ENCODE measurements at regions not wholly inside any gene's neighbourhood (a gene's known extent, or its start where the extent isn't known, plus 50 kb on each side); places are given as distances from the start of the nearest gene placed in this dataset.
A peak's percentile ranks its signal among the peaks of the same experiment; 100 is the strongest.
"Not testable (repeated sequence)": the region's sequence is repeated elsewhere in the genome, so short reads cannot be mapped to it uniquely, and the experiment has no call there.

GRCh38 chr12:67716817-67717216, 68.3 kb downstream of the DYRK2 start:
- no peak for DNase-seq
- 80% methylated on average over 1 of the region's 1 CpG for WGBS (ENCODE audit: insufficient coverage, low lambda C conversion rate)
- H3K9me3 ChIP-seq (ENCODE audit: control insufficient read depth, low read depth, low read length) = peaks cover 3% of the 10 kb centered on the region
- H3K27ac ChIP-seq (ENCODE audit: low read length) = no peak overlapping the region
- no peak overlapping the region for H3K4me3 ChIP-seq (ENCODE audit: low read length)
- H3K4me1 ChIP-seq (ENCODE audit: control insufficient read depth, insufficient read depth, low read length) = peaks cover 20% of the 10 kb centered on the region
- H3K36me3 ChIP-seq (ENCODE audit: control insufficient read depth, insufficient read depth, low read length) = no peaks in the 10 kb centered on the region
- no peaks in the 10 kb centered on the region for H3K27me3 ChIP-seq (ENCODE audit: control insufficient read depth, insufficient read depth, low read length)

- peaks cover 24% of the 10 kb centered on the region for H3K4me1 ChIP-seq (ENCODE audit: control insufficient read depth, insufficient read depth, low read length)
- not testable (repeated sequence) for DNase-seq; H3K36me3 ChIP-seq (ENCODE audit: control insufficient read depth, insufficient read depth, low read length); H3K27me3 ChIP-seq (ENCODE audit: control insufficient read depth, insufficient read depth, low read length); H3K27ac ChIP-seq (ENCODE audit: low read length); H3K4me3 ChIP-seq (ENCODE audit: low read length); H3K9me3 ChIP-seq (ENCODE audit: control insufficient read depth, low read depth, low read length)
- WGBS (ENCODE audit: insufficient coverage, low lambda C conversion rate) = no CpG with 5 or more reads among the region's 30 CpGs
These were observed 70.8 kb downstream of the DYRK2 start for GRCh38 chr12:67719303-67719702.

GRCh38 chr12:67720351-67720856, 71.9 kb downstream of the DYRK2 start:
- Histone ChIP-seq H3K36me3 (ENCODE audit: control insufficient read depth, insufficient read depth, low read length) (no peaks in the 10 kb centered on the region), H3K27ac (ENCODE audit: low read length) (peak overlapping the region; percentile 86), H3K4me3 (ENCODE audit: low read length) (no peak overlapping the region), H3K9me3 (ENCODE audit: control insufficient read depth, low read depth, low read length) (peaks cover 3% of the 10 kb centered on the region), H3K4me1 (ENCODE audit: control insufficient read depth, insufficient read depth, low read length) (peaks cover 24% of the 10 kb centered on the region), H3K27me3 (ENCODE audit: control insufficient read depth, insufficient read depth, low read length) (no peaks in the 10 kb centered on the region)
- no CpG with 5 or more reads among the region's 3 CpGs for WGBS (ENCODE audit: insufficient coverage, low lambda C conversion rate)
- DNase-seq = peak; percentile 75 to 85

- Histone ChIP-seq H3K4me1 (ENCODE audit: control insufficient read depth, insufficient read depth, low read length) (peaks cover 24% of the 10 kb centered on the region), H3K36me3 (ENCODE audit: control insufficient read depth, insufficient read depth, low read length) (no peaks in the 10 kb centered on the region), H3K9me3 (ENCODE audit: control insufficient read depth, low read depth, low read length) (peaks cover 3% of the 10 kb centered on the region), H3K4me3 (ENCODE audit: low read length) (no peak overlapping the region), H3K27me3 (ENCODE audit: control insufficient read depth, insufficient read depth, low read length) (no peaks in the 10 kb centered on the region), H3K27ac (ENCODE audit: low read length) (peak overlapping the region; percentile 86)
- peak in 1 of 2 donors; percentile 67 for DNase-seq
- WGBS (ENCODE audit: insufficient coverage, low lambda C conversion rate) = no CpG with 5 or more reads among the region's 4 CpGs
These were observed 72.7 kb downstream of the DYRK2 start for GRCh38 chr12:67721248-67721647.

- H3K4me3 ChIP-seq (ENCODE audit: low read length) = no peak overlapping the region
- DNase-seq = peak; percentile 40 to 67
- no peaks in the 10 kb centered on the region for H3K27me3 ChIP-seq (ENCODE audit: control insufficient read depth, insufficient read depth, low read length)
- H3K9me3 ChIP-seq (ENCODE audit: control insufficient read depth, low read depth, low read length) = peaks cover 3% of the 10 kb centered on the region
- H3K27ac ChIP-seq (ENCODE audit: low read length) = peak overlapping the region; percentile 86
- H3K4me1 ChIP-seq (ENCODE audit: control insufficient read depth, insufficient read depth, low read length) = peaks cover 24% of the 10 kb centered on the region
- no CpG with 5 or more reads among the region's 1 CpG for WGBS (ENCODE audit: insufficient coverage, low lambda C conversion rate)
- H3K36me3 ChIP-seq (ENCODE audit: control insufficient read depth, insufficient read depth, low read length) = no peaks in the 10 kb centered on the region
These were observed 73.8 kb downstream of the DYRK2 start for GRCh38 chr12:67722296-67722695.

GRCh38 chr12:67726868-67727267, 78.3 kb downstream of the DYRK2 start:
- Histone ChIP-seq H3K36me3 (ENCODE audit: control insufficient read depth, insufficient read depth, low read length) (no peaks in the 10 kb centered on the region), H3K27me3 (ENCODE audit: control insufficient read depth, insufficient read depth, low read length) (no peaks in the 10 kb centered on the region), H3K4me3 (ENCODE audit: low read length) (no peak overlapping the region), H3K27ac (ENCODE audit: low read length) (no peak overlapping the region), H3K9me3 (ENCODE audit: control insufficient read depth, low read depth, low read length) (no peaks in the 10 kb centered on the region), H3K4me1 (ENCODE audit: control insufficient read depth, insufficient read depth, low read length) (peaks cover 3% of the 10 kb centered on the region)
- DNase-seq = no peak
- no CpG with 5 or more reads among the region's 3 CpGs for WGBS (ENCODE audit: insufficient coverage, low lambda C conversion rate)

GRCh38 chr12:67727702-67728666, 79.4 kb downstream of the DYRK2 start:
- Histone ChIP-seq H3K4me1 (ENCODE audit: control insufficient read depth, insufficient read depth, low read length) (no peaks in the 10 kb centered on the region), H3K4me3 (ENCODE audit: low read length) (no peak overlapping the region), H3K9me3 (ENCODE audit: control insufficient read depth, low read depth, low read length) (no peaks in the 10 kb centered on the region), H3K27ac (ENCODE audit: low read length) (no peak overlapping the region), H3K27me3 (ENCODE audit: control insufficient read depth, insufficient read depth, low read length) (no peaks in the 10 kb centered on the region), H3K36me3 (ENCODE audit: control insufficient read depth, insufficient read depth, low read length) (no peaks in the 10 kb centered on the region)
- no CpG with 5 or more reads among the region's 6 CpGs for WGBS (ENCODE audit: insufficient coverage, low lambda C conversion rate)
- no peak for DNase-seq

GRCh38 chr12:67732857-67733256, 84.3 kb downstream of the DYRK2 start:
- no peak overlapping the region for H3K4me3 ChIP-seq (ENCODE audit: low read length)
- no peak for DNase-seq
- no peaks in the 10 kb centered on the region for H3K27me3 ChIP-seq (ENCODE audit: control insufficient read depth, insufficient read depth, low read length)
- H3K36me3 ChIP-seq (ENCODE audit: control insufficient read depth, insufficient read depth, low read length) = no peaks in the 10 kb centered on the region
- H3K9me3 ChIP-seq (ENCODE audit: control insufficient read depth, low read depth, low read length) = no peaks in the 10 kb centered on the region
- H3K4me1 ChIP-seq (ENCODE audit: control insufficient read depth, insufficient read depth, low read length) = no peaks in the 10 kb centered on the region
- no peak overlapping the region for H3K27ac ChIP-seq (ENCODE audit: low read length)
- WGBS (ENCODE audit: insufficient coverage, low lambda C conversion rate) = 100% methylated on average over 3 of the region's 4 CpGs

GRCh38 chr12:67735868-67736267, 87.3 kb downstream of the DYRK2 start:
- no peak for DNase-seq
- Histone ChIP-seq H3K36me3 (ENCODE audit: control insufficient read depth, insufficient read depth, low read length) (no peaks in the 10 kb centered on the region), H3K9me3 (ENCODE audit: control insufficient read depth, low read depth, low read length) (no peaks in the 10 kb centered on the region), H3K27ac (ENCODE audit: low read length) (no peak overlapping the region), H3K4me3 (ENCODE audit: low read length) (no peak overlapping the region), H3K27me3 (ENCODE audit: control insufficient read depth, insufficient read depth, low read length) (no peaks in the 10 kb centered on the region), H3K4me1 (ENCODE audit: control insufficient read depth, insufficient read depth, low read length) (no peaks in the 10 kb centered on the region)
- WGBS (ENCODE audit: insufficient coverage, low lambda C conversion rate) = no CpG with 5 or more reads among the region's 4 CpGs

- Histone ChIP-seq H3K9me3 (ENCODE audit: control insufficient read depth, low read depth, low read length) (no peaks in the 10 kb centered on the region), H3K4me3 (ENCODE audit: low read length) (no peak overlapping the region), H3K27me3 (ENCODE audit: control insufficient read depth, insufficient read depth, low read length) (no peaks in the 10 kb centered on the region), H3K27ac (ENCODE audit: low read length) (no peak overlapping the region), H3K36me3 (ENCODE audit: control insufficient read depth, insufficient read depth, low read length) (no peaks in the 10 kb centered on the region), H3K4me1 (ENCODE audit: control insufficient read depth, insufficient read depth, low read length) (no peaks in the 10 kb centered on the region)
- no CpG with 5 or more reads among the region's 1 CpG for WGBS (ENCODE audit: insufficient coverage, low lambda C conversion rate)
- DNase-seq = no peak
These were observed 92.2 kb downstream of the DYRK2 start for GRCh38 chr12:67740711-67741110.
